Gastrocnemius medialis (tissue), 4 donors: ENCODE measurements at regions not wholly inside any gene's neighbourhood (a gene's known extent, or its start where the extent isn't known, plus 50 kb on each side); places are given as distances from the start of the nearest gene placed in this dataset.

ENCODE experiments used
- ATAC-seq, 2 donors: fragments of 150-250 bp; one replicate each; pipeline ENCODE4 v1.9.1; 2016
- DNase-seq, 2 donors: peaks; one replicate each; pipeline ENCODE4 v3.0.0-alpha.2; 2019
- H3K27ac ChIP-seq, 4 donors: fragments of 200-600 bp; sonication (generic); 1 replicate in 1 of 4; 2 replicates in 3 of 4; pipeline ENCODE4 v1.5.1; 2016 to 2018; ENCODE audit warnings: mild to moderate bottlenecking in 2 of 4, moderate library complexity in 1 of 4
- H3K27me3 ChIP-seq, 3 donors: fragments of 200-600 bp; sonication (generic) in 2 of 3; 1 replicate in 1 of 3; 2 replicates in 2 of 3; pipeline versions ENCODE4 v1.5.1 to v1.6.0; 2016 to 2019; ENCODE audit warnings: mild to moderate bottlenecking in 1 of 3, moderate library complexity in 1 of 3
- H3K36me3 ChIP-seq, 2 donors: fragments of 200-600 bp; sonication (generic) in 1 of 2; one replicate each; pipeline ENCODE4 v1.5.1; 2017 to 2018
- H3K4me1 ChIP-seq, 2 donors: fragments of 200-600 bp; sonication (generic) in 1 of 2; one replicate each; pipeline ENCODE4 v1.5.1; 2016 to 2017; ENCODE audit warnings: mild to moderate bottlenecking in 2 of 2
- H3K4me3 ChIP-seq, 4 donors: fragments of 200-600 bp; sonication (generic) in 3 of 4; 1 replicate in 1 of 4; 2 replicates in 3 of 4; pipeline ENCODE4 v1.5.1; 2016 to 2019; ENCODE audit warnings: mild to moderate bottlenecking in 2 of 4
- H3K9me3 ChIP-seq, 3 donors: fragments of 200-600 bp; sonication (generic) in 2 of 3; 1 replicate in 1 of 3; 2 replicates in 2 of 3; pipeline ENCODE4 v1.5.1; 2016 to 2019
- POLR2A ChIP-seq, 2 donors: fragments of 450-650 bp; IDR thresholded peaks; one replicate each; pipeline ENCODE4 v1.6.1; 2017; ENCODE audit warnings: antibody characterized with exemption in 2 of 2, mild to moderate bottlenecking in 2 of 2, moderate library complexity in 2 of 2
- in situ Hi-C, 4 donors: fragments of 200-750 bp; cut with MboI; loops; one replicate each; pipeline versions ENCODE4 v1.15.0 to v1.8.0; 2017; ENCODE audit warnings: low sequenced_read_pairs in 4 of 4
- intact Hi-C: fragments of 100-400 bp; cut with DNase I; formaldehyde crosslinking; loops from one replicate; pipeline ENCODE4 v1.15.1; 2023; ENCODE audit warnings: low total_unique reads
- TF ChIP-seq, protein P1 (sequence below), 5 experiments: fragments of 450-650 bp in 3 of 5; fragments of 200-600 bp in 2 of 5; sonication (generic) in 2 of 5; IDR thresholded peaks in 4 of 5; conservative IDR thresholded peaks in 1 of 5; 1 replicate in 4 of 5; 2 replicates in 1 of 5; pipeline ENCODE4 v1.5.1; 2016 to 2019; ENCODE audit warnings: antibody characterized with exemption in 5 of 5, mild to moderate bottlenecking in 3 of 5, moderate library complexity in 3 of 5

GRCh38 chr11:70824605-70825245 lies 426.4 kb downstream of the CTTN start:
- TF ChIP-seq, protein P1, sequence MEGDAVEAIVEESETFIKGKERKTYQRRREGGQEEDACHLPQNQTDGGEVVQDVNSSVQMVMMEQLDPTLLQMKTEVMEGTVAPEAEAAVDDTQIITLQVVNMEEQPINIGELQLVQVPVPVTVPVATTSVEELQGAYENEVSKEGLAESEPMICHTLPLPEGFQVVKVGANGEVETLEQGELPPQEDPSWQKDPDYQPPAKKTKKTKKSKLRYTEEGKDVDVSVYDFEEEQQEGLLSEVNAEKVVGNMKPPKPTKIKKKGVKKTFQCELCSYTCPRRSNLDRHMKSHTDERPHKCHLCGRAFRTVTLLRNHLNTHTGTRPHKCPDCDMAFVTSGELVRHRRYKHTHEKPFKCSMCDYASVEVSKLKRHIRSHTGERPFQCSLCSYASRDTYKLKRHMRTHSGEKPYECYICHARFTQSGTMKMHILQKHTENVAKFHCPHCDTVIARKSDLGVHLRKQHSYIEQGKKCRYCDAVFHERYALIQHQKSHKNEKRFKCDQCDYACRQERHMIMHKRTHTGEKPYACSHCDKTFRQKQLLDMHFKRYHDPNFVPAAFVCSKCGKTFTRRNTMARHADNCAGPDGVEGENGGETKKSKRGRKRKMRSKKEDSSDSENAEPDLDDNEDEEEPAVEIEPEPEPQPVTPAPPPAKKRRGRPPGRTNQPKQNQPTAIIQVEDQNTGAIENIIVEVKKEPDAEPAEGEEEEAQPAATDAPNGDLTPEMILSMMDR (IDR thresholded peaks at IDR 0.05 in 4 of 5, conservative IDR thresholded peaks at IDR 0.05 in 1 of 5) = no peak
- TF ChIP-seq POLR2A (IDR thresholded peaks at IDR 0.05) = no peak
- no peak for ATAC-seq
- DNase-seq = no peak
- Histone ChIP-seq H3K36me3 (no peaks in the 10 kb centered on the region), H3K27me3 (peaks cover 49 to 66% (median 57%) of the 10 kb centered on the region in 3 donors), H3K27ac (no peak overlapping the region), H3K9me3 (no peaks in the 10 kb centered on the region), H3K4me1 (peaks cover 0 to 3% of the 10 kb centered on the region in 2 donors), H3K4me3 (no peak overlapping the region)
- in situ Hi-C loops = no loop called here
- intact Hi-C loops = no loop called here

DNA sequence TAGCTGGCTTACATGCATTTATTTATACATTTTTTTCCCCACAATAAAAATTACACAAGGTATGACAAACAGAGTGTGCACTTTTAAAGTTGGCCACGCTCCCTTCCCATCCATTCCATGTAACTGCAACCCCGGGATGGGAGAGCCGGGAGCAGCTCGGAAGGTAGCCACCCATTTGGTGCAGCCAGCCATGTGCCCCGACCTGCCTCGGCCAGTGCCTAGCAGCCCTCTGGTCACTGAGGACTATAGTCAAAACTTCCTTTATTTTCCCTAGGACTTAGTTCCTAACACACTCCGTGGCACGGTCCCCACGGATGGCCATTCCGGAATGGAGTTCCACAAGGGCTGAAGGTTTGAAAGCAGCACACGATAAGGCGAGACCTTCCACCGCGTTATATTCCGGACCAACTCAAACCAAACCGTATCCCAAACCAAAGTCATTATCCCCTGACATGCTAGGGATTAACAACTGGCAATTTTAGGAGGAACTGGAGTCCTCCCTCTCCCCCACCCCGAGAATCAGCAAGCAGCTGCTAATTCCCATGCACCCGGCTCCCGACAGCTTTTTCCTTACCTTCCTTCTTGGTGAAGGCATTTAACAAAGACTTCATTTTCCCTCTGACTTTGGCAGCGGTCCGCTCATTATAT lies 426.4 kb downstream of the SHANK2 start:
- intact Hi-C loops = no loop called here
- Histone ChIP-seq H3K27me3 (peaks cover 51 to 70% (median 68%) of the 10 kb centered on the region in 3 donors), H3K9me3 (no peaks in the 10 kb centered on the region), H3K27ac (no peak overlapping the region), H3K4me3 (peak overlapping the region in 2 of 4 donors; percentile 13 to 19), H3K4me1 (peaks cover 0 to 3% of the 10 kb centered on the region in 2 donors), H3K36me3 (no peaks in the 10 kb centered on the region)
- ATAC-seq (no peak), DNase-seq (no peak)
- TF ChIP-seq, protein P1 (IDR thresholded peaks at IDR 0.05 in 4 of 5, conservative IDR thresholded peaks at IDR 0.05 in 1 of 5) = no peak
- no peak for TF ChIP-seq POLR2A (IDR thresholded peaks at IDR 0.05)
- in situ Hi-C loops = no loop called here

- Histone ChIP-seq H3K36me3 (no peaks in the 10 kb centered on the region), H3K27ac (no peak overlapping the region), H3K27me3 (peaks cover 55 to 74% (median 60%) of the 10 kb centered on the region in 3 donors), H3K4me1 (peaks cover 0 to 3% of the 10 kb centered on the region in 2 donors), H3K9me3 (no peaks in the 10 kb centered on the region), H3K4me3 (peak overlapping the region in 2 of 4 donors; percentile 13 to 19)
- no peak for TF ChIP-seq POLR2A (IDR thresholded peaks at IDR 0.05)
- TF ChIP-seq, protein P1 (IDR thresholded peaks at IDR 0.05 in 4 of 5, conservative IDR thresholded peaks at IDR 0.05 in 1 of 5) = no peak
- intact Hi-C loops = no loop called here
- in situ Hi-C loops = no loop called here
- DNase-seq (no peak), ATAC-seq (no peak)
Observed at GRCh38 chr11:70826541-70827335, 425.6 kb downstream of the SHANK2 start.

- Histone ChIP-seq H3K9me3 (no peaks in the 10 kb centered on the region), H3K27me3 (peaks cover 57 to 65% (median 62%) of the 10 kb centered on the region in 3 donors), H3K4me3 (no peak overlapping the region), H3K36me3 (no peaks in the 10 kb centered on the region), H3K4me1 (peaks cover 0 to 3% of the 10 kb centered on the region in 2 donors), H3K27ac (no peak overlapping the region)
- TF ChIP-seq, protein P1 (IDR thresholded peaks at IDR 0.05 in 4 of 5, conservative IDR thresholded peaks at IDR 0.05 in 1 of 5) = no peak
- TF ChIP-seq POLR2A (IDR thresholded peaks at IDR 0.05) = no peak
- in situ Hi-C loops = no loop called here
- ATAC-seq (no peak), DNase-seq (no peak)
- intact Hi-C loops = no loop called here
Observed at GRCh38 chr11:70828593-70829082, 423.7 kb downstream of the SHANK2 start.
